HepG2 (cell line): ENCODE measurements at regions not wholly inside any gene's neighbourhood (a gene's known extent, or its start where the extent isn't known, plus 50 kb on each side); places are given as distances from the start of the nearest gene placed in this dataset.

Experiments
- MTA3 ChIP-seq: sonication (generic); formaldehyde crosslinking; IDR thresholded peaks from 2 replicates; pipeline ENCODE4 v1.4.0; 2020; ENCODE audit warnings: missing genetic modification reagents
- NFIC ChIP-seq: IDR thresholded peaks from 2 replicates; pipeline ENCODE4 v1.6.1; 2012; ENCODE audit warnings: mild to moderate bottlenecking, low read length, inconsistent platforms
- ZNF121 ChIP-seq: sonication (generic); formaldehyde crosslinking; IDR thresholded peaks from 2 replicates; pipeline ENCODE4 v1.5.0; 2020; ENCODE audit warnings: mild to moderate bottlenecking, missing genetic modification reagents

DNA sequence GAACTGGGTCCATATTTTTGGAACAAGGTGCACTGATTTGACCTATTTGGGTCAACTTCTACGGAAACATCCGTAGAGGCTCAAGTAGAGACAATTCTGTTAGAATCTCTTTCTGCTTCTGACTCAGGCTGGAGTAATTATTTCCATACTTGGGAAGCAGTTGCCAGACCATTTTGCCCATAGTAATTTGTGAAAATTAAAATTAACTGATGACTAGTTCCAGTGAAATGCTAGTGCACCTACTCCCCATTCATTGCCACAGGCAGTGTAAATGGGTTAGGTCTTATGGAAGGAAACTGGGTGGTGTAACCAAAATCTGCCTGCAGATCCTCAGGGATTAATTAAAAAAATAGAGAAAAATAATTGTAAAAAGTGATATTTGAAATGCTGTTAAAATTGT is 201.1 kb downstream of the TENT4A start:
- TF ChIP-seq MTA3 (CRISPR knock-in tag) = no peak
- no peak for TF ChIP-seq ZNF121
- TF ChIP-seq NFIC = no peak
